A549 (cell line): ENCODE measurements at regions not wholly inside any gene's neighbourhood (a gene's known extent, or its start where the extent isn't known, plus 50 kb on each side); places are given as distances from the start of the nearest gene placed in this dataset.

Experiments
- CBX8 ChIP-seq: fragments of 200-600 bp; sonication (generic); IDR thresholded peaks from 2 replicates; pipeline ENCODE4 v1.6.1; 2016
- CHD2 ChIP-seq: fragments of 150-350 bp; IDR thresholded peaks from 2 replicates; pipeline ENCODE4 v1.6.1; 2014; ENCODE audit warnings: low read length; ENCODE audit not compliant: partially characterized antibody
- EHMT2 ChIP-seq: fragments of 200-600 bp; sonication (generic); IDR thresholded peaks from 2 replicates; pipeline ENCODE4 v1.6.1; 2016; ENCODE audit warnings: antibody characterized with exemption, low read depth, mild to moderate bottlenecking, moderate library complexity
- EP300 ChIP-seq, 2 experiments: fragments of >200 bp; sonication (Bioruptor Twin); formaldehyde crosslinking; IDR thresholded peaks; 2 replicates in 1 of 2; 3 replicates in 1 of 2; pipeline ENCODE4 v1.6.1; 2016 to 2017
- HDAC2 ChIP-seq: fragments of 200-600 bp; sonication (generic); IDR thresholded peaks from 2 replicates; pipeline ENCODE4 v1.6.1; 2016
- MYC ChIP-seq: IDR thresholded peaks from 2 replicates; pipeline ENCODE4 v1.6.1; 2012; ENCODE audit warnings: mild to moderate bottlenecking, inconsistent platforms, low read length, improper control_type of control experiment, borderline replicate concordance
- NFE2L2 ChIP-seq: fragments of 150-350 bp; conservative IDR thresholded peaks from 2 replicates; pipeline ENCODE4 v1.6.1; 2014; ENCODE audit warnings: low read length
- POLR2A ChIP-seq: IDR thresholded peaks from 2 replicates; pipeline ENCODE4 v1.6.1; 2012; ENCODE audit warnings: mild to moderate bottlenecking, low read length
- RAD21 ChIP-seq, 2 experiments: fragments of >200 bp in 1 of 2; sonication (Bioruptor Twin) in 1 of 2; formaldehyde crosslinking in 1 of 2; IDR thresholded peaks in 1 of 2; conservative IDR thresholded peaks in 1 of 2; 2 replicates in 1 of 2; 3 replicates in 1 of 2; pipeline ENCODE4 v1.6.1; 2012 to 2018; ENCODE audit warnings: inconsistent platforms in 1 of 2
- RCOR1 ChIP-seq: fragments of 150-350 bp; IDR thresholded peaks from 2 replicates; pipeline ENCODE4 v1.6.1; 2014; ENCODE audit warnings: antibody characterized with exemption, low read length, low read depth
- TF ChIP-seq, protein P1 (sequence below): fragments of >200 bp; sonication (Bioruptor Twin); formaldehyde crosslinking; IDR thresholded peaks from 3 replicates; pipeline ENCODE4 v1.5.1; 2016
- TF ChIP-seq, protein P2 (sequence below): fragments of 200-600 bp; sonication (generic); IDR thresholded peaks from 2 replicates; pipeline ENCODE4 v1.6.1; 2016; ENCODE audit warnings: antibody characterized with exemption, mild to moderate bottlenecking, moderate library complexity

DNA sequence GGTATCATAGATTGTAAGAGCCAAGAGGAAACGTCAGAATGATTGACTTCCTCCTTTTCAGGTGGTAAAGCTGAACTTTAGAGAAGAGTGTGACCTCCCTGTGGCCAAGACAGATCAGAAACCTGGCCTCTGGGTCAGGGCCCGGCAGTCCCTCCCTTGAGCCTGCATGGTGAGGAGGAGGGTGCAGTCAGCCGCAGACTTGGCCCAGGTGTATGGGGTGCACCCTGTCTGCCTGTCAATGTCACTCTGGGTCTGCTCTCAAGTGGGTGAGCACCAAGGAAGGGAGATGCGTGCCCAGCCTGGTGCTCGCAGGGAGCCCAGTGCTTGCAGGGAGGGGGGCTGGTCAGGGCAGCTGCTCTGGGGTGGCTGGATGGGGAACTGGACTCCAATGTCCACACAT, 134.4 kb upstream of the SNTG2 start:
- TF ChIP-seq, protein P1, sequence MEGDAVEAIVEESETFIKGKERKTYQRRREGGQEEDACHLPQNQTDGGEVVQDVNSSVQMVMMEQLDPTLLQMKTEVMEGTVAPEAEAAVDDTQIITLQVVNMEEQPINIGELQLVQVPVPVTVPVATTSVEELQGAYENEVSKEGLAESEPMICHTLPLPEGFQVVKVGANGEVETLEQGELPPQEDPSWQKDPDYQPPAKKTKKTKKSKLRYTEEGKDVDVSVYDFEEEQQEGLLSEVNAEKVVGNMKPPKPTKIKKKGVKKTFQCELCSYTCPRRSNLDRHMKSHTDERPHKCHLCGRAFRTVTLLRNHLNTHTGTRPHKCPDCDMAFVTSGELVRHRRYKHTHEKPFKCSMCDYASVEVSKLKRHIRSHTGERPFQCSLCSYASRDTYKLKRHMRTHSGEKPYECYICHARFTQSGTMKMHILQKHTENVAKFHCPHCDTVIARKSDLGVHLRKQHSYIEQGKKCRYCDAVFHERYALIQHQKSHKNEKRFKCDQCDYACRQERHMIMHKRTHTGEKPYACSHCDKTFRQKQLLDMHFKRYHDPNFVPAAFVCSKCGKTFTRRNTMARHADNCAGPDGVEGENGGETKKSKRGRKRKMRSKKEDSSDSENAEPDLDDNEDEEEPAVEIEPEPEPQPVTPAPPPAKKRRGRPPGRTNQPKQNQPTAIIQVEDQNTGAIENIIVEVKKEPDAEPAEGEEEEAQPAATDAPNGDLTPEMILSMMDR: no peak
- TF ChIP-seq, protein P2, sequence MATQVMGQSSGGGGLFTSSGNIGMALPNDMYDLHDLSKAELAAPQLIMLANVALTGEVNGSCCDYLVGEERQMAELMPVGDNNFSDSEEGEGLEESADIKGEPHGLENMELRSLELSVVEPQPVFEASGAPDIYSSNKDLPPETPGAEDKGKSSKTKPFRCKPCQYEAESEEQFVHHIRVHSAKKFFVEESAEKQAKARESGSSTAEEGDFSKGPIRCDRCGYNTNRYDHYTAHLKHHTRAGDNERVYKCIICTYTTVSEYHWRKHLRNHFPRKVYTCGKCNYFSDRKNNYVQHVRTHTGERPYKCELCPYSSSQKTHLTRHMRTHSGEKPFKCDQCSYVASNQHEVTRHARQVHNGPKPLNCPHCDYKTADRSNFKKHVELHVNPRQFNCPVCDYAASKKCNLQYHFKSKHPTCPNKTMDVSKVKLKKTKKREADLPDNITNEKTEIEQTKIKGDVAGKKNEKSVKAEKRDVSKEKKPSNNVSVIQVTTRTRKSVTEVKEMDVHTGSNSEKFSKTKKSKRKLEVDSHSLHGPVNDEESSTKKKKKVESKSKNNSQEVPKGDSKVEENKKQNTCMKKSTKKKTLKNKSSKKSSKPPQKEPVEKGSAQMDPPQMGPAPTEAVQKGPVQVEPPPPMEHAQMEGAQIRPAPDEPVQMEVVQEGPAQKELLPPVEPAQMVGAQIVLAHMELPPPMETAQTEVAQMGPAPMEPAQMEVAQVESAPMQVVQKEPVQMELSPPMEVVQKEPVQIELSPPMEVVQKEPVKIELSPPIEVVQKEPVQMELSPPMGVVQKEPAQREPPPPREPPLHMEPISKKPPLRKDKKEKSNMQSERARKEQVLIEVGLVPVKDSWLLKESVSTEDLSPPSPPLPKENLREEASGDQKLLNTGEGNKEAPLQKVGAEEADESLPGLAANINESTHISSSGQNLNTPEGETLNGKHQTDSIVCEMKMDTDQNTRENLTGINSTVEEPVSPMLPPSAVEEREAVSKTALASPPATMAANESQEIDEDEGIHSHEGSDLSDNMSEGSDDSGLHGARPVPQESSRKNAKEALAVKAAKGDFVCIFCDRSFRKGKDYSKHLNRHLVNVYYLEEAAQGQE: no peak
- TF ChIP-seq HDAC2 (no peak), NFE2L2 (no peak), EP300 (IDR thresholded peaks at IDR 0.05) (no peak), CHD2 (no peak), POLR2A (no peak), EHMT2 (no peak), MYC (no peak), RAD21 (conservative IDR thresholded peaks at IDR 0.05 in 1 of 2, IDR thresholded peaks at IDR 0.05 in 1 of 2) (no peak), CBX8 (no peak), RCOR1 (no peak)
